ENCODE measurements at regions not wholly inside any gene's neighbourhood (a gene's known extent, or its start where the extent isn't known, plus 50 kb on each side); places are given as distances from the start of the nearest gene placed in this dataset.

- intact Hi-C loops (cut with micrococcal nuclease): no loop called here
- no peaks in the 10 kb centered on the region for H3K36me3 Mint-ChIP-seq
- Histone ChIP-seq H3K79me2 (ENCODE audit: insufficient read depth, low read length) (no peaks in the 10 kb centered on the region), H3K27ac (ENCODE audit: low read depth in 1 of 2, low read length in 2 of 2) (no peak overlapping the region), H3K9me3 (replicated peaks in 1 of 2; ENCODE audit: control insufficient read depth in 1 of 2, insufficient read depth in 1 of 2, low read length in 2 of 2) (no peaks in the 10 kb centered on the region), H2AFZ (ENCODE audit: insufficient read depth, low read depth, low read length, poor library complexity, severe bottlenecking) (no peak overlapping the region), H3K27me3 (ENCODE audit: control insufficient read depth in 2 of 2, insufficient read depth in 2 of 2, low read length in 2 of 2) (peaks cover 16 to 41% of the 10 kb centered on the region in 2 donors), H3K4me1 (ENCODE audit: control insufficient read depth in 1 of 2, insufficient read depth in 2 of 2, low read length in 2 of 2) (no peaks in the 10 kb centered on the region), H4K20me1 (ENCODE audit: insufficient read depth, low read length) (no peaks in the 10 kb centered on the region), H3K36me3 (replicated peaks in 1 of 2; ENCODE audit: control insufficient read depth in 1 of 2, insufficient read depth in 2 of 2, low read length in 2 of 2) (no peaks in the 10 kb centered on the region), H3K9ac (ENCODE audit: insufficient read depth, low read length, poor library complexity, severe bottlenecking) (no peak overlapping the region), H3K4me2 (replicated peaks; ENCODE audit: extremely low read depth, low read length, poor library complexity, severe bottlenecking) (no peak overlapping the region), H3K4me3 (replicated peaks in 1 of 3; ENCODE audit: low read depth in 2 of 3, low read length in 3 of 3) (no peak overlapping the region)
- H3K27me3 Mint-ChIP-seq (ENCODE audit: low read depth in 3 of 3): peaks cover 7 to 40% (median 28%) of the 10 kb centered on the region in 3 donors
- peaks cover 0 to 6% (median 0%) of the 10 kb centered on the region in 7 donors for H3K9me3 Mint-ChIP-seq
- no peak overlapping the region for H3K27ac Mint-ChIP-seq
- DNase-seq: no peak
- no peak for TF ChIP-seq CTCF (IDR thresholded peaks at IDR 0.05)
- no peak overlapping the region for H3K4me3 Mint-ChIP-seq
- WGBS (ENCODE audit: insufficient coverage): 80% methylated on average over 1 of the region's 3 CpGs
- no peaks in the 10 kb centered on the region for H3K4me1 Mint-ChIP-seq
These were observed 120.5 kb downstream of the TBC1D30 start for GRCh38 chr12:64944966-64945365.

GRCh38 chr12:64946132-64946829 lies 121.8 kb downstream of the TBC1D30 start:
- no peak overlapping the region for H3K4me3 Mint-ChIP-seq
- intact Hi-C loops (cut with micrococcal nuclease): no loop called here

More at GRCh38 chr12:64946132-64946829, 121.8 kb downstream of the TBC1D30 start:
- H2AFZ ChIP-seq (ENCODE audit: insufficient read depth, low read depth, low read length, poor library complexity, severe bottlenecking): no peak overlapping the region
- H3K27ac ChIP-seq (ENCODE audit: low read depth in 1 of 2, low read length in 2 of 2): no peak overlapping the region
- H3K27me3 ChIP-seq (ENCODE audit: control insufficient read depth in 2 of 2, insufficient read depth in 2 of 2, low read length in 2 of 2): peaks cover 15 to 52% of the 10 kb centered on the region in 2 donors
- H4K20me1 ChIP-seq (ENCODE audit: insufficient read depth, low read length): no peaks in the 10 kb centered on the region
- DNase-seq: no peak
- H3K27me3 Mint-ChIP-seq (ENCODE audit: low read depth in 3 of 3): peaks cover 8 to 45% (median 29%) of the 10 kb centered on the region in 3 donors
- no peak overlapping the region for H3K27ac Mint-ChIP-seq
- H3K9me3 ChIP-seq (replicated peaks in 1 of 2; ENCODE audit: control insufficient read depth in 1 of 2, insufficient read depth in 1 of 2, low read length in 2 of 2): no peaks in the 10 kb centered on the region
- H3K4me3 ChIP-seq (replicated peaks in 1 of 3; ENCODE audit: low read depth in 2 of 3, low read length in 3 of 3): no peak overlapping the region
- no peaks in the 10 kb centered on the region for H3K79me2 ChIP-seq (ENCODE audit: insufficient read depth, low read length)
- H3K4me2 ChIP-seq (replicated peaks; ENCODE audit: extremely low read depth, low read length, poor library complexity, severe bottlenecking): no peak overlapping the region
- no peak overlapping the region for H3K9ac ChIP-seq (ENCODE audit: insufficient read depth, low read length, poor library complexity, severe bottlenecking)
- no peaks in the 10 kb centered on the region for H3K4me1 ChIP-seq (ENCODE audit: control insufficient read depth in 1 of 2, insufficient read depth in 2 of 2, low read length in 2 of 2)
- no peaks in the 10 kb centered on the region for H3K36me3 Mint-ChIP-seq
- H3K9me3 Mint-ChIP-seq: peaks cover 0 to 6% (median 0%) of the 10 kb centered on the region in 7 donors
- no peak for TF ChIP-seq CTCF (IDR thresholded peaks at IDR 0.05)
- H3K4me1 Mint-ChIP-seq: no peaks in the 10 kb centered on the region
- 87% methylated on average over 5 of the region's 5 CpGs for WGBS (ENCODE audit: insufficient coverage)
- H3K36me3 ChIP-seq (replicated peaks in 1 of 2; ENCODE audit: control insufficient read depth in 1 of 2, insufficient read depth in 2 of 2, low read length in 2 of 2): no peaks in the 10 kb centered on the region
